Astrocyte of the spinal cord (primary cell): ENCODE measurements at regions not wholly inside any gene's neighbourhood (a gene's known extent, or its start where the extent isn't known, plus 50 kb on each side); places are given as distances from the start of the nearest gene placed in this dataset.

Experiments
- DNase-seq: peaks from one replicate; pipeline ENCODE4 v3.0.0; 2011; ENCODE audit warnings: low read depth, low spot score
- H3K4me3 ChIP-seq: 2 replicates; pipeline ENCODE4 v1.5.1; 2011; ENCODE audit warnings: low read depth, mild to moderate bottlenecking, low read length, moderate library complexity
- CTCF ChIP-seq: IDR thresholded peaks from 2 replicates; pipeline ENCODE4 v1.5.1; 2012; ENCODE audit warnings: low read depth, mild to moderate bottlenecking, low read length, inconsistent platforms
- in situ Hi-C: cut with HindIII; loops from 2 replicates; pipeline ENCODE4 v1.10.0; 2017; ENCODE audit warnings: low sequenced_read_pairs

- TF ChIP-seq CTCF = no peak
These were observed 69.6 kb downstream of the ADRA2C start for GRCh38 chr4:3835527-3836405.

GRCh38 chr4:3836406-3836755 is 70.2 kb downstream of the ADRA2C start:
- no peak for TF ChIP-seq CTCF
- in situ Hi-C loops = no loop called here
- no peak for DNase-seq
- no peak overlapping the region for H3K4me3 ChIP-seq

More at GRCh38 chr4:3835527-3836405, 69.6 kb downstream of the ADRA2C start:
- in situ Hi-C loops = no loop called here
- H3K4me3 ChIP-seq = no peak overlapping the region
- DNase-seq = no peak

GRCh38 chr4:3836756-3837601 is 70.8 kb downstream of the ADRA2C start:
- H3K4me3 ChIP-seq = no peak overlapping the region
- no peak for DNase-seq
- TF ChIP-seq CTCF = no peak
- in situ Hi-C loops = no loop called here

- in situ Hi-C loops = no loop called here
- H3K4me3 ChIP-seq = no peak overlapping the region
- TF ChIP-seq CTCF = no peak
- DNase-seq = no peak
These were observed 72.5 kb downstream of the ADRA2C start for GRCh38 chr4:3838437-3839380.

- H3K4me3 ChIP-seq = no peak overlapping the region
- TF ChIP-seq CTCF = no peak
- DNase-seq = no peak
- in situ Hi-C loops = no loop called here
These were observed 79.0 kb downstream of the ADRA2C start for GRCh38 chr4:3845094-3845743.
